GM23338 (cell line): ENCODE measurements at regions not wholly inside any gene's neighbourhood (a gene's known extent, or its start where the extent isn't known, plus 50 kb on each side); places are given as distances from the start of the nearest gene placed in this dataset.

Source experiments
- ATAC-seq: fragments of 200-7000 bp; cut with Tn5 transposase; 3 replicates; pipeline ENCODE4 v1.9.1; 2020
- DNase-seq: peaks from one replicate; pipeline ENCODE4 v3.0.0-alpha.2; 2015; ENCODE audit warnings: low spot score
- H2AFZ ChIP-seq: fragments of 200-600 bp; sonication (generic); 2 replicates; pipeline ENCODE4 v1.8.0; 2016; ENCODE audit warnings: antibody characterized with exemption, mild to moderate bottlenecking, moderate library complexity
- H3F3A ChIP-seq: fragments of 200-600 bp; sonication (generic); replicated peaks from 2 replicates; pipeline ENCODE4 v1.8.0; 2017; ENCODE audit warnings: antibody characterized with exemption, mixed run types, low read depth
- H3K27ac ChIP-seq: fragments of 200-600 bp; sonication (generic); 2 replicates; pipeline ENCODE4 v1.6.1; 2016; ENCODE audit warnings: low read depth
- H3K27me3 ChIP-seq: fragments of 200-600 bp; sonication (generic); 2 replicates; pipeline ENCODE4 v1.8.0; 2016; ENCODE audit warnings: mild to moderate bottlenecking, mixed run types, moderate library complexity; ENCODE audit not compliant: insufficient read depth
- H3K36me3 ChIP-seq: fragments of 200-600 bp; sonication (generic); 2 replicates; pipeline ENCODE4 v1.8.0; 2016; ENCODE audit warnings: mild to moderate bottlenecking; ENCODE audit not compliant: insufficient read depth
- H3K4me1 ChIP-seq: fragments of 200-600 bp; sonication (generic); 2 replicates; pipeline ENCODE4 v1.8.0; 2016; ENCODE audit warnings: mild to moderate bottlenecking, moderate library complexity; ENCODE audit not compliant: insufficient read depth
- H3K4me2 ChIP-seq: fragments of 200-600 bp; sonication (generic); 2 replicates; pipeline ENCODE4 v1.7.1; 2017; ENCODE audit warnings: mixed run types
- H3K4me3 ChIP-seq: fragments of 200-600 bp; sonication (generic); 2 replicates; pipeline ENCODE4 v1.6.1; 2016; ENCODE audit warnings: mixed run types
- H3K79me2 ChIP-seq: fragments of 200-600 bp; sonication (generic); replicated peaks from 2 replicates; pipeline ENCODE4 v1.8.0; 2017; ENCODE audit warnings: mild to moderate bottlenecking; ENCODE audit not compliant: insufficient read depth
- H3K9me2 ChIP-seq: fragments of 200-600 bp; sonication (generic); 2 replicates; pipeline ENCODE4 v1.8.0; 2017; ENCODE audit not compliant: insufficient read depth
- H4K20me1 ChIP-seq: fragments of 200-600 bp; sonication (generic); replicated peaks from 2 replicates; pipeline ENCODE4 v1.8.0; 2017; ENCODE audit warnings: mild to moderate bottlenecking; ENCODE audit not compliant: insufficient read depth
- H3K27ac Mint-ChIP-seq: 2 replicates; pipeline ENCODE4 v1.8.0; 2020; ENCODE audit warnings: inconsistent platforms, mild to moderate bottlenecking, moderate library complexity, mixed read lengths
- H3K27me3 Mint-ChIP-seq: 3 replicates; pipeline ENCODE4 v1.8.0; 2022; ENCODE audit warnings: low read depth, mild to moderate bottlenecking, moderate library complexity, mixed read lengths, inconsistent platforms; ENCODE audit not compliant: insufficient read depth, poor library complexity
- H3K36me3 Mint-ChIP-seq: 3 replicates; pipeline ENCODE4 v1.8.0; 2021; ENCODE audit warnings: low read depth, mild to moderate bottlenecking, inconsistent platforms, moderate library complexity, mixed read lengths
- H3K4me1 Mint-ChIP-seq: 3 replicates; pipeline ENCODE4 v1.8.0; 2020; ENCODE audit warnings: mild to moderate bottlenecking, inconsistent platforms, mixed read lengths
- H3K4me3 Mint-ChIP-seq: 3 replicates; pipeline ENCODE4 v1.8.0; 2021; ENCODE audit warnings: moderate library complexity, mild to moderate bottlenecking, inconsistent platforms, mixed read lengths
- H3K9me3 Mint-ChIP-seq: 3 replicates; pipeline ENCODE4 v1.8.0; 2020; ENCODE audit warnings: moderate library complexity, mild to moderate bottlenecking, inconsistent platforms, mixed read lengths
- CREB1 ChIP-seq: fragments of 250-450 bp; sonication (Bioruptor Pico); IDR thresholded peaks from 2 replicates; pipeline ENCODE4 v1.5.0; 2020; ENCODE audit warnings: low read depth, mild to moderate bottlenecking, moderate library complexity
- EZH2phosphoT487 ChIP-seq: fragments of 200-600 bp; sonication (generic); IDR thresholded peaks from one replicate; pipeline ENCODE4 v1.8.1; 2018; ENCODE audit warnings: antibody characterized with exemption; ENCODE audit not compliant: unreplicated experiment
- JUNB ChIP-seq: IDR thresholded peaks from one replicate; pipeline ENCODE4 v1.6.1; 2016; ENCODE audit warnings: antibody characterized with exemption; ENCODE audit not compliant: unreplicated experiment
- NANOG ChIP-seq: IDR thresholded peaks from 2 replicates; pipeline ENCODE4 v1.6.1; 2016; ENCODE audit warnings: antibody characterized with exemption, borderline replicate concordance
- POLR2AphosphoS5 ChIP-seq: IDR thresholded peaks from 2 replicates; pipeline ENCODE4 v1.6.1; 2016; ENCODE audit warnings: antibody characterized with exemption, low read depth
- STAT1 ChIP-seq: IDR thresholded peaks from one replicate; pipeline ENCODE4 v1.6.1; 2016; ENCODE audit warnings: antibody characterized with exemption; ENCODE audit not compliant: unreplicated experiment
- ZNF331 ChIP-seq: fragments of 250-450 bp; sonication (Bioruptor Pico); IDR thresholded peaks from 2 replicates; pipeline ENCODE4 v1.5.0; 2020; ENCODE audit warnings: low read depth, mild to moderate bottlenecking, moderate library complexity
- ZNF462 ChIP-seq: fragments of 250-450 bp; sonication (Bioruptor Pico); IDR thresholded peaks from 2 replicates; pipeline ENCODE4 v1.5.0; 2020; ENCODE audit warnings: mild to moderate bottlenecking, moderate library complexity
- TF ChIP-seq, protein P1 (sequence below): IDR thresholded peaks from 2 replicates; pipeline ENCODE4 v1.6.1; 2016; ENCODE audit warnings: antibody characterized with exemption

DNA sequence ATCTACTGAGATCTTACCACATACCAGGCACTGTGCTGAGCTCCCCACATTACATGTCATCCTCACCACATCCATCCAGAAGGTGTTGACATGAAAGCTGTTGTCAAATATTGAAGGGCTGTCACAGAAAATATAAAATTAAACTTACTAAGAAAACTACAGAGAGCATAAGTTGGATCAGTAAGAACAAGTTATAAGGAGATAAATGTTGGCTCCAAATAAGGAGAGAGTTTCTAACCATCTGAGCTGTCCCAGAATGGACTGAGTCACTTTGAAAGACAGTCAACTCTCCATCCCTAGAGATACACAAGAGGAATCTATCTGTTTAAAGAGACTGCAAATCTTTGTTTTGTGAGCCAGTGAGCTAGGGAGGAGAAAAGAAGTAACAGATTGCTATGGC lies 169.8 kb downstream of the DRD1 start:
- peaks cover 6% of the 10 kb centered on the region for H3K27me3 Mint-ChIP-seq
- no peak overlapping the region for H3K4me2 ChIP-seq
- no peaks in the 10 kb centered on the region for H4K20me1 ChIP-seq
- H3K27me3 ChIP-seq: no peaks in the 10 kb centered on the region
- no peak overlapping the region for H2AFZ ChIP-seq
- no peak overlapping the region for H3K27ac ChIP-seq
- TF ChIP-seq, protein P1, sequence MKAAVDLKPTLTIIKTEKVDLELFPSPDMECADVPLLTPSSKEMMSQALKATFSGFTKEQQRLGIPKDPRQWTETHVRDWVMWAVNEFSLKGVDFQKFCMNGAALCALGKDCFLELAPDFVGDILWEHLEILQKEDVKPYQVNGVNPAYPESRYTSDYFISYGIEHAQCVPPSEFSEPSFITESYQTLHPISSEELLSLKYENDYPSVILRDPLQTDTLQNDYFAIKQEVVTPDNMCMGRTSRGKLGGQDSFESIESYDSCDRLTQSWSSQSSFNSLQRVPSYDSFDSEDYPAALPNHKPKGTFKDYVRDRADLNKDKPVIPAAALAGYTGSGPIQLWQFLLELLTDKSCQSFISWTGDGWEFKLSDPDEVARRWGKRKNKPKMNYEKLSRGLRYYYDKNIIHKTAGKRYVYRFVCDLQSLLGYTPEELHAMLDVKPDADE: no peak
- TF ChIP-seq JUNB: no peak
- TF ChIP-seq CREB1: no peak
- TF ChIP-seq POLR2AphosphoS5: no peak
- no peak for TF ChIP-seq EZH2phosphoT487
- no peak for TF ChIP-seq STAT1
- no peak for TF ChIP-seq ZNF462 (CRISPR knock-in tag)
- TF ChIP-seq ZNF331 (CRISPR knock-in tag): no peak
- TF ChIP-seq NANOG: no peak
- DNase-seq (no peak), ATAC-seq (no peak)
- no peak overlapping the region for H3K4me3 ChIP-seq
- no peaks in the 10 kb centered on the region for H3K9me2 ChIP-seq
- no peak overlapping the region for H3K4me3 Mint-ChIP-seq
- H3K4me1 Mint-ChIP-seq: no peaks in the 10 kb centered on the region
- no peaks in the 10 kb centered on the region for H3K79me2 ChIP-seq
- no peaks in the 10 kb centered on the region for H3K4me1 ChIP-seq
- no peaks in the 10 kb centered on the region for H3K36me3 ChIP-seq
- no peak overlapping the region for H3K27ac Mint-ChIP-seq
- H3K9me3 Mint-ChIP-seq: no peaks in the 10 kb centered on the region; the same call in 2 of the 3 replicates
- no peaks in the 10 kb centered on the region for H3F3A ChIP-seq
- no peaks in the 10 kb centered on the region for H3K36me3 Mint-ChIP-seq
